DOHH2 (cell line): ENCODE measurements at regions not wholly inside any gene's neighbourhood (a gene's known extent, or its start where the extent isn't known, plus 50 kb on each side); places are given as distances from the start of the nearest gene placed in this dataset.

Experiments used
- EZH2phosphoT487 ChIP-seq: fragments of 200-600 bp; sonication (generic); IDR thresholded peaks from 2 replicates; pipeline ENCODE4 v1.6.1; 2017; ENCODE audit warnings: borderline replicate concordance, mild to moderate bottlenecking, antibody characterized with exemption, low read length, moderate library complexity, mixed read lengths
- TF ChIP-seq, protein P1 (sequence below): fragments of 200-600 bp; sonication (generic); IDR thresholded peaks from one replicate; pipeline ENCODE4 v1.5.1; 2014; ENCODE audit warnings: antibody characterized with exemption, mild to moderate bottlenecking, low read depth, low read length; ENCODE audit not compliant: poor library complexity, severe bottlenecking

DNA sequence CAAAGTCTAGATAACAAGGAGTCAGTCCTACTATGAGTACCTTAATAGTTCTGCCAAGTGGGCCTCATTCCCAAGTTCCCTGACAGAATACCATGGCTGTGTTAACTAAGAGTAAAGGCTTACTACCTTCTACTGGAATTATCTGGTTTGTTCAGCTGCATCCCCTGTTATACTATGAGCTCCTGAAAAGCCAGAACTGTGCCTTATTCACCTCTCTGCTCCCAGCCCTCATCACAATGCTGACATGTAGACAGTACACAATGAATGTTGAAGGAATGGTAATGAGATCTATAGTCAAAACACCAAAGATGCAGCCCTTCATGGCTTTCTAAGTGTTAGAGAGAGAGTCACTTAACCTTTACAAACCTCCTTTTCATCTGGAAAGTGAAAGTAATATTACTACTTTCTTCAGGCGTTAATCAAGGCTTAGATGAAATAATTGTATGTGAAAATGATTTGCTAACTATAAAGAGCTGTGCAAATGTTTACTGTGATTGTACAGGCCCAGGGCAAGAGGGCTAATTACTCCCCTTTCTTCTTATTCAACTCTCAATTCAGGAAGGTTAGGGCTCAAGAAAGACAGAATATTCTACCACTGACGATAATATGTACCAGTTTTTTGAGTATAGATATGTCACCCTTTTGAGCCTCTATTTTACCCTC, 70.3 kb upstream of the MROH9 start:
- TF ChIP-seq, protein P1, sequence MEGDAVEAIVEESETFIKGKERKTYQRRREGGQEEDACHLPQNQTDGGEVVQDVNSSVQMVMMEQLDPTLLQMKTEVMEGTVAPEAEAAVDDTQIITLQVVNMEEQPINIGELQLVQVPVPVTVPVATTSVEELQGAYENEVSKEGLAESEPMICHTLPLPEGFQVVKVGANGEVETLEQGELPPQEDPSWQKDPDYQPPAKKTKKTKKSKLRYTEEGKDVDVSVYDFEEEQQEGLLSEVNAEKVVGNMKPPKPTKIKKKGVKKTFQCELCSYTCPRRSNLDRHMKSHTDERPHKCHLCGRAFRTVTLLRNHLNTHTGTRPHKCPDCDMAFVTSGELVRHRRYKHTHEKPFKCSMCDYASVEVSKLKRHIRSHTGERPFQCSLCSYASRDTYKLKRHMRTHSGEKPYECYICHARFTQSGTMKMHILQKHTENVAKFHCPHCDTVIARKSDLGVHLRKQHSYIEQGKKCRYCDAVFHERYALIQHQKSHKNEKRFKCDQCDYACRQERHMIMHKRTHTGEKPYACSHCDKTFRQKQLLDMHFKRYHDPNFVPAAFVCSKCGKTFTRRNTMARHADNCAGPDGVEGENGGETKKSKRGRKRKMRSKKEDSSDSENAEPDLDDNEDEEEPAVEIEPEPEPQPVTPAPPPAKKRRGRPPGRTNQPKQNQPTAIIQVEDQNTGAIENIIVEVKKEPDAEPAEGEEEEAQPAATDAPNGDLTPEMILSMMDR, result no peak
- no peak for TF ChIP-seq EZH2phosphoT487
